SK-N-MC (cell line): ENCODE measurements at regions not wholly inside any gene's neighbourhood (a gene's known extent, or its start where the extent isn't known, plus 50 kb on each side); places are given as distances from the start of the nearest gene placed in this dataset.

Source experiments
- DNase-seq: peaks from one replicate; pipeline ENCODE4 v3.0.0-alpha.2; 2011; ENCODE audit warnings: low read depth, low spot score
- H3K27ac ChIP-seq: fragments of 200-600 bp; sonication (generic); 2 replicates; pipeline ENCODE4 v1.5.1; 2016; ENCODE audit warnings: mixed run types
- H3K36me3 ChIP-seq: fragments of 200-600 bp; sonication (generic); 2 replicates; pipeline ENCODE4 v1.6.1; 2017; ENCODE audit warnings: antibody characterized with exemption, low read length, mixed read lengths; ENCODE audit not compliant: insufficient read depth
- H3K4me3 ChIP-seq: fragments of 200-600 bp; sonication (generic); 2 replicates; pipeline ENCODE4 v1.5.1; 2016
- H3K9ac ChIP-seq: fragments of 200-600 bp; sonication (generic); 2 replicates; pipeline ENCODE4 v1.8.0; 2017; ENCODE audit warnings: mixed run types, mixed read lengths; ENCODE audit not compliant: insufficient read length
- H3K9me3 ChIP-seq: fragments of 200-600 bp; sonication (generic); 2 replicates; pipeline ENCODE4 v1.6.1; 2017; ENCODE audit warnings: low read depth, mild to moderate bottlenecking, antibody characterized with exemption, low read length, moderate library complexity, mixed read lengths
- EZH2 ChIP-seq: fragments of 200-600 bp; sonication (generic); IDR thresholded peaks from one replicate; pipeline ENCODE4 v1.6.1; 2017; ENCODE audit warnings: antibody characterized with exemption
- FOXP2 ChIP-seq: optimal IDR thresholded peaks from 2 replicates; pipeline ENCODE3; 2011; ENCODE audit warnings: mild to moderate bottlenecking, moderate library complexity; ENCODE audit not compliant: insufficient read depth; ENCODE audit errors: extremely low read length, control extremely low read depth
- POLR2AphosphoS5 ChIP-seq: IDR thresholded peaks from 2 replicates; pipeline ENCODE4 v1.6.1; 2012; ENCODE audit warnings: mild to moderate bottlenecking, low read depth, low read length, borderline replicate concordance

- Histone ChIP-seq H3K9ac (no peak overlapping the region), H3K9me3 (no peaks in the 10 kb centered on the region), H3K36me3 (no peaks in the 10 kb centered on the region), H3K27ac (no peak overlapping the region), H3K4me3 (no peak overlapping the region)
- TF ChIP-seq FOXP2 (no peak), POLR2AphosphoS5 (no peak), EZH2 (no peak)
- no peak for DNase-seq
Observed at GRCh38 chr15:94877833-94878232, 646.5 kb downstream of the MCTP2 start.

GRCh38 chr15:94882071-94882712, 650.8 kb downstream of the MCTP2 start:
- H3K36me3 ChIP-seq = no peaks in the 10 kb centered on the region
- no peaks in the 10 kb centered on the region for H3K9me3 ChIP-seq
- TF ChIP-seq EZH2 (no peak), FOXP2 (no peak), POLR2AphosphoS5 (no peak)
- H3K9ac ChIP-seq = no peak overlapping the region
- no peak overlapping the region for H3K27ac ChIP-seq
- H3K4me3 ChIP-seq = no peak overlapping the region
- DNase-seq = no peak

DNA sequence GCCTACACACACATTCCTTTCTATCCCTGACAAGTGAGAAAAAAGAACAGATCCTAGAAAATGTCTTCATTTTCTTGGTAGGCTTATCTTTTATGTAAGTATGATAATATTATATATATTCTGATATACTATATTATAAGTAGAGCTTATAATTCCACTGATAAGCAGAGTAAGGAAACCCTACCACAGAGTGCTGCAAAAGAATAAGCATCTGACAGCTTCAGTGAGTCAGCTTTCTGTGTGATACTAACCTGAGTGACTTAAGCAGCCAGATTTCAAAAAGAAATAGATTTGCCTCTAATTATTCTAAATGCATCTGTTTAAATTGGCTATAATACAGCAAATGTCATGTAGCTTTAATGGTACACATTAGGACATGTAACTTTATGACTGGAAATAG, 656.0 kb downstream of the MCTP2 start:
- Histone ChIP-seq H3K9ac (no peak overlapping the region), H3K4me3 (no peak overlapping the region), H3K36me3 (no peaks in the 10 kb centered on the region), H3K27ac (no peak overlapping the region), H3K9me3 (no peaks in the 10 kb centered on the region)
- TF ChIP-seq EZH2 (no peak), POLR2AphosphoS5 (no peak), FOXP2 (no peak)
- DNase-seq = no peak

GRCh38 chr15:94889153-94889552, 657.8 kb downstream of the MCTP2 start:
- no peak for DNase-seq
- Histone ChIP-seq H3K4me3 (no peak overlapping the region), H3K9me3 (no peaks in the 10 kb centered on the region), H3K27ac (no peak overlapping the region), H3K9ac (no peak overlapping the region), H3K36me3 (no peaks in the 10 kb centered on the region)
- TF ChIP-seq POLR2AphosphoS5 = no peak
- no peak for TF ChIP-seq EZH2
- no peak for TF ChIP-seq FOXP2

DNA sequence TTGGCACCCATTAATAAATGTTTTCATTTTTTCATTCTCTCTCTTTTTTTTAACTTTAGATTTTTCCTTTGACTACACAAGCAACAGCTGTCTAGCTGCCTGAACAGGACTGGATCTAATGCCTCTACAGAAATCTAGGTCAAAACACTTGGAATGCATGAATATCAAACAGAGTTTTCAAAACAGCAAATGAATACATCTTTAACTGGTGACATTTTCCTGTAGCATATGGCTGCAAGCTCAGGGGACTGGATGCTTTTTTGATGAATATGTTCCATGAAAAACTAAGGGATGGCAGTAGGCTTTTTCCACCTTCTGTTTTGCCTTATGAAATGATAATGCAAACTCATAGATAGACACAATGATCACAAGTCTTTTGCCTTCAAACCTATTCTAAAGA, 661.7 kb downstream of the MCTP2 start:
- Histone ChIP-seq H3K36me3 (no peaks in the 10 kb centered on the region), H3K9ac (no peak overlapping the region), H3K4me3 (no peak overlapping the region), H3K27ac (no peak overlapping the region), H3K9me3 (0 out of 2 replicates have a peak, but pooled peaks cover 3% of the 10 kb centered on the region)
- TF ChIP-seq POLR2AphosphoS5 = no peak
- no peak for TF ChIP-seq EZH2
- no peak for TF ChIP-seq FOXP2
- no peak for DNase-seq

- DNase-seq = no peak
- Histone ChIP-seq H3K4me3 (no peak overlapping the region), H3K36me3 (no peaks in the 10 kb centered on the region), H3K27ac (no peak overlapping the region), H3K9me3 (0 out of 2 replicates have a peak, but pooled peaks cover 3% of the 10 kb centered on the region), H3K9ac (no peak overlapping the region)
- TF ChIP-seq FOXP2 = no peak
- TF ChIP-seq POLR2AphosphoS5 = no peak
- no peak for TF ChIP-seq EZH2
Observed at GRCh38 chr15:94894056-94894455, 662.7 kb downstream of the MCTP2 start.

DNA sequence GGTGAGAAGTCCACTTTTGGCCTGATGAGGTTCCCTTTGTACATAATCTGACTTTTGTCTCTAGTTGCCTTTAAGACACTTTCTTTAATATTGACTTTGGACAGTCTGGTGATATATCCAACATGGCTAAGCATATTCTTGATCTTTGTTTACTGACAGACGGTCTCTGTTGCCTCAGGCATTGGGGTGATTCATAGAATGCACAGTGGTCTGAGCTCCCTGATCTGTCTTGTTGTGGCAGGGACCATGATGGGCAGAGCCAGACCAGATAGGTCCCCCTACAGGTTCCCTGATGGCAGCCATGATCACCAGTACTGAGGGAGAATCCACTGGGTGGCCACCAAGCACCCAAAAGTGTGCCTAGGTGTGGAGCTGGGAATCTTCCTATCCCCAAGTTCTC, 678.1 kb downstream of the MCTP2 start:
- H3K36me3 ChIP-seq = no peaks in the 10 kb centered on the region
- no peak overlapping the region for H3K27ac ChIP-seq
- DNase-seq = no peak
- H3K9ac ChIP-seq = no peak overlapping the region
- no peak overlapping the region for H3K4me3 ChIP-seq
- TF ChIP-seq FOXP2 (no peak), POLR2AphosphoS5 (no peak), EZH2 (no peak)
- no peaks in the 10 kb centered on the region for H3K9me3 ChIP-seq

DNA sequence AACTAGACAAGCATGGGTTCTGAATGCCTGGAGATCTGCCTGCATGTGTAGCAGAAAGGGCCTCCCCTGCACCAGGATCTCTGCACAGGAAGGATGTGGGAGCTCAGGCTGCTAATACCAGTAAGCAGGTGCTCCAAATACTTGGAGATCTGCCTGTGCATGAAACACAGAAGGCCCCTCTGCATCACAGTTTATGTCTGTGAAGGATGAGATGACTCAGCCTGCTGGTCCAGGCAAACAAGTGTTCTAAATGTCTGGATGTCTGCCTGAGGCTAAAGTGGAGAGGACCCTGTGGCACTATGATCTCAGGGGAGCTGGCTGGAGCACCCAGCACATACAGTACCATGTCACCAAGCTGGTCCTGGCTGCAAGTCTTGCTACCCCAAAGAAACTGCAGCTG, 678.8 kb downstream of the MCTP2 start:
- H3K9ac ChIP-seq = no peak overlapping the region
- no peak overlapping the region for H3K4me3 ChIP-seq
- H3K36me3 ChIP-seq = no peaks in the 10 kb centered on the region
- H3K9me3 ChIP-seq = no peaks in the 10 kb centered on the region
- TF ChIP-seq EZH2 = no peak
- TF ChIP-seq POLR2AphosphoS5 = no peak
- no peak for TF ChIP-seq FOXP2
- DNase-seq = no peak
- no peak overlapping the region for H3K27ac ChIP-seq

DNA sequence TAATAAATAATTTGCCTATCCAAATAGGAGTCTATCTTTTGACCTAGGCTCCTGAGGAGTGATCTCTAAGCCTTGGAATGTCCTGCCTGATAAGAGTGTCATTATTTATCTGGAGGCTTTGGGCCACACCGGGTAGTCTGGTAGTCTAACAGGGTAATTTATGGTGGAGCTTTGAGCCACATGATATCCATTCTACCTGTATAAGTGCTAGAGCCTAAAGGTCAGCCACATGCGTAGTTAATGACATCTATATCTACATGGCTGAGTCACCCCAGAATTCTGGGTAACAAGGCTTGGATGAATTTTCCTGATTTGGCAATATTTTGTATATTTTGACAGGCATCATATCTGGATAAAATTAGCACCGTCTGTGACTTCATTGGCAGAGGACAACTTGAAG, 681.4 kb downstream of the MCTP2 start:
- no peak for DNase-seq
- H3K9me3 ChIP-seq = no peaks in the 10 kb centered on the region
- no peak overlapping the region for H3K27ac ChIP-seq
- no peaks in the 10 kb centered on the region for H3K36me3 ChIP-seq
- H3K9ac ChIP-seq = no peak overlapping the region
- H3K4me3 ChIP-seq = no peak overlapping the region
- no peak for TF ChIP-seq FOXP2
- no peak for TF ChIP-seq EZH2
- no peak for TF ChIP-seq POLR2AphosphoS5
